ENCODE measurements at regions not wholly inside any gene's neighbourhood (a gene's known extent, or its start where the extent isn't known, plus 50 kb on each side); places are given as distances from the start of the nearest gene placed in this dataset.

GRCh38 chr1:177786176-177786745 is 183.6 kb downstream of the SEC16B start:
- peak; percentile 10 for DNase-seq

GRCh38 chr1:177784936-177785335 is 184.9 kb downstream of the SEC16B start:
- no peak for DNase-seq

GRCh38 chr1:177784409-177784808 is 185.4 kb downstream of the SEC16B start:
- no peak for DNase-seq

- no peak for DNase-seq
These were observed 186.8 kb downstream of the SEC16B start for GRCh38 chr1:177783051-177783450.

GRCh38 chr1:177780096-177780700 is 189.7 kb downstream of the SEC16B start:
- peak; percentile 49 for DNase-seq

- DNase-seq = no peak
These were observed 190.5 kb downstream of the SEC16B start for GRCh38 chr1:177779166-177779965.

GRCh38 chr1:177775924-177776323 is 193.9 kb downstream of the SEC16B start:
- no peak for DNase-seq

GRCh38 chr1:177772386-177772960 is 197.4 kb downstream of the SEC16B start:
- DNase-seq = peak; percentile 20

GRCh38 chr1:177771688-177772087 is 198.2 kb downstream of the SEC16B start:
- DNase-seq = no peak

- DNase-seq = no peak
These were observed 199.8 kb downstream of the SEC16B start for GRCh38 chr1:177770096-177770495.

GRCh38 chr1:177755851-177756560 is 213.9 kb downstream of the SEC16B start:
- DNase-seq = no peak

GRCh38 chr1:177754603-177755002 is 215.3 kb downstream of the SEC16B start:
- no peak for DNase-seq

GRCh38 chr1:177753655-177754054 is 216.2 kb downstream of the SEC16B start:
- no peak for DNase-seq

- DNase-seq = no peak
These were observed 221.6 kb downstream of the SEC16B start for GRCh38 chr1:177748080-177748801.

GRCh38 chr1:177746155-177746554 is 223.7 kb downstream of the SEC16B start:
- no peak for DNase-seq

- no peak for DNase-seq
These were observed 225.0 kb downstream of the SEC16B start for GRCh38 chr1:177744906-177745305.

- DNase-seq = no peak
These were observed 228.4 kb downstream of the SEC16B start for GRCh38 chr1:177741476-177741875.

- DNase-seq = no peak
These were observed 230.1 kb downstream of the SEC16B start for GRCh38 chr1:177739780-177740179.

- DNase-seq = no peak
These were observed 232.4 kb downstream of the SEC16B start for GRCh38 chr1:177737456-177737855.

GRCh38 chr1:177732178-177732577 is 237.7 kb downstream of the SEC16B start:
- no peak for DNase-seq

GRCh38 chr1:177729646-177730045 is 240.2 kb downstream of the SEC16B start:
- no peak for DNase-seq

GRCh38 chr1:177723533-177723932 is 246.3 kb downstream of the SEC16B start:
- DNase-seq = no peak

All from fibroblast of skin of scalp (primary cell).